ENCODE measurements at regions not wholly inside any gene's neighbourhood (a gene's known extent, or its start where the extent isn't known, plus 50 kb on each side); places are given as distances from the start of the nearest gene placed in this dataset.

- TF ChIP-seq, protein P1, sequence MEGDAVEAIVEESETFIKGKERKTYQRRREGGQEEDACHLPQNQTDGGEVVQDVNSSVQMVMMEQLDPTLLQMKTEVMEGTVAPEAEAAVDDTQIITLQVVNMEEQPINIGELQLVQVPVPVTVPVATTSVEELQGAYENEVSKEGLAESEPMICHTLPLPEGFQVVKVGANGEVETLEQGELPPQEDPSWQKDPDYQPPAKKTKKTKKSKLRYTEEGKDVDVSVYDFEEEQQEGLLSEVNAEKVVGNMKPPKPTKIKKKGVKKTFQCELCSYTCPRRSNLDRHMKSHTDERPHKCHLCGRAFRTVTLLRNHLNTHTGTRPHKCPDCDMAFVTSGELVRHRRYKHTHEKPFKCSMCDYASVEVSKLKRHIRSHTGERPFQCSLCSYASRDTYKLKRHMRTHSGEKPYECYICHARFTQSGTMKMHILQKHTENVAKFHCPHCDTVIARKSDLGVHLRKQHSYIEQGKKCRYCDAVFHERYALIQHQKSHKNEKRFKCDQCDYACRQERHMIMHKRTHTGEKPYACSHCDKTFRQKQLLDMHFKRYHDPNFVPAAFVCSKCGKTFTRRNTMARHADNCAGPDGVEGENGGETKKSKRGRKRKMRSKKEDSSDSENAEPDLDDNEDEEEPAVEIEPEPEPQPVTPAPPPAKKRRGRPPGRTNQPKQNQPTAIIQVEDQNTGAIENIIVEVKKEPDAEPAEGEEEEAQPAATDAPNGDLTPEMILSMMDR (conservative IDR thresholded peaks at IDR 0.05; ENCODE audit: low read depth in 2 of 2): no peak
- TF ChIP-seq REST (IDR thresholded peaks at IDR 0.05; ENCODE audit: unreplicated experiment) (no peak), EZH2phosphoT487 (IDR thresholded peaks at IDR 0.05; ENCODE audit: unreplicated experiment) (no peak), EZH2 (IDR thresholded peaks at IDR 0.05; ENCODE audit: low read depth, unreplicated experiment) (no peak), JUNB (IDR thresholded peaks at IDR 0.05; ENCODE audit: unreplicated experiment) (no peak), POLR2AphosphoS5 (IDR thresholded peaks at IDR 0.05; ENCODE audit: low read depth) (no peak)
These were observed 120.1 kb upstream of the ADGRF1 start for GRCh38 chr6:47162231-47162630.

Measured in GM23338 (cell line).